Left ventricle myocardium inferior (tissue), 1 donor: ENCODE measurements at regions not wholly inside any gene's neighbourhood (a gene's known extent, or its start where the extent isn't known, plus 50 kb on each side); places are given as distances from the start of the nearest gene placed in this dataset.

Source experiments
- DNase-seq: peaks from one replicate; pipeline ENCODE4 v3.0.0-alpha.2; 2020
- H3K27ac ChIP-seq: fragments of 200-600 bp; replicated peaks from 2 replicates; pipeline ENCODE4 v1.8.0; 2021
- H3K27me3 ChIP-seq: fragments of 200-600 bp; 2 replicates; pipeline ENCODE4 v1.8.0; 2021; ENCODE audit warnings: low read depth
- H3K36me3 ChIP-seq: fragments of 200-600 bp; 2 replicates; pipeline ENCODE4 v1.8.0; 2021
- H3K4me1 ChIP-seq: fragments of 200-600 bp; 2 replicates; pipeline ENCODE4 v1.8.0; 2021
- H3K4me3 ChIP-seq: fragments of 200-600 bp; 2 replicates; pipeline ENCODE4 v1.8.0; 2021; ENCODE audit warnings: mild to moderate bottlenecking, moderate library complexity
- H3K9me3 ChIP-seq: fragments of 200-600 bp; replicated peaks from 2 replicates; pipeline ENCODE4 v1.8.0; 2021
- CTCF ChIP-seq: fragments of 200-600 bp; IDR thresholded peaks from 2 replicates; pipeline ENCODE4 v1.8.0; 2021; ENCODE audit warnings: antibody characterized with exemption, mild to moderate bottlenecking, borderline replicate concordance
- intact Hi-C: fragments of 100-400 bp; cut with micrococcal nuclease; formaldehyde crosslinking; loops from one replicate; pipeline ENCODE4 v1.11.0; 2022
- donor health status: DM: no; HTN: yes; CAD: no; lungs with severe emphysema.

DNA sequence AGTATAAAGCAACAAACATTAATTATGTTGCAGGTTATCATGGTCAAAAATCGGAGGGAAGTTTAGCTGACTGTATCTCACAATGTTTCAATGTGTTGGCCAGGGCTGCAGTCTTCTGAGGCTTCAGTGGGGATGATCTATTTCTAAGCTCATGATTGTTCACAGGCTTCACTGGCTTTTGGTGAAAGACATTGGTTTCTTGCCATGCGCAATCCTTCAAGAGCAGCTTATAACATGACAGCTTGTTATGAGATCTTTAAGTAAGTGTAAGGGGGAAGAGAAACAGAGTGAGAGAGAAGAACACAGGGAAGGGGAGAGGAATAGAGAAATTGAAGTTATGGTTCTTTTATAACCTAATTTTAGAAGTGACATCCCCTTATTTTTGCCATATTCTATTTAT is 385.9 kb upstream of the CHD1 start:
- H3K4me3 ChIP-seq, result no peak overlapping the region
- intact Hi-C loops, result no loop called here
- no peaks in the 10 kb centered on the region for H3K27me3 ChIP-seq
- no peak for TF ChIP-seq CTCF
- DNase-seq, result no peak
- H3K36me3 ChIP-seq, result no peaks in the 10 kb centered on the region
- no peaks in the 10 kb centered on the region for H3K4me1 ChIP-seq
- H3K27ac ChIP-seq, result no peak overlapping the region
- peaks cover 10% of the 10 kb centered on the region for H3K9me3 ChIP-seq

DNA sequence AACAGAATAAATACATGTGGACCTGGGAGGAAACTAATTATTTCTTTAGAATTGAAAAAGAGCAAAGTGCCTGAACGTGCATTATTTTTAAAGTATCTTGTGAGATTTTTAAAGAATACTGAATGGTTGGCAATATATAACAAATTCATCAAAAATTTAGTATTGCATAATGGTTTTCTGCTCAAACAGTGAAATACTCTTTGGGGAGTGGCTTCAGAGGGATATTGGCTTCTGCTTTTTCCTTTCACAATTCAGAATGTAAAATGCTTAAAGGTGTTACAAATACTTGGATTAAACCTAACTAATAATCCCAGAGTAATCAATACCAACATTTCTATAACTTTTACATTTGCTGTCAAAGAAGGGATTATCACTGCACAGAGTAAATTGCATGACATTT is 379.3 kb upstream of the CHD1 start:
- Histone ChIP-seq H3K4me3 (no peak overlapping the region), H3K9me3 (no peaks in the 10 kb centered on the region), H3K27ac (no peak overlapping the region), H3K4me1 (no peaks in the 10 kb centered on the region), H3K36me3 (no peaks in the 10 kb centered on the region), H3K27me3 (no peaks in the 10 kb centered on the region)
- intact Hi-C loops, result no loop called here
- no peak for DNase-seq
- TF ChIP-seq CTCF, result no peak

DNA sequence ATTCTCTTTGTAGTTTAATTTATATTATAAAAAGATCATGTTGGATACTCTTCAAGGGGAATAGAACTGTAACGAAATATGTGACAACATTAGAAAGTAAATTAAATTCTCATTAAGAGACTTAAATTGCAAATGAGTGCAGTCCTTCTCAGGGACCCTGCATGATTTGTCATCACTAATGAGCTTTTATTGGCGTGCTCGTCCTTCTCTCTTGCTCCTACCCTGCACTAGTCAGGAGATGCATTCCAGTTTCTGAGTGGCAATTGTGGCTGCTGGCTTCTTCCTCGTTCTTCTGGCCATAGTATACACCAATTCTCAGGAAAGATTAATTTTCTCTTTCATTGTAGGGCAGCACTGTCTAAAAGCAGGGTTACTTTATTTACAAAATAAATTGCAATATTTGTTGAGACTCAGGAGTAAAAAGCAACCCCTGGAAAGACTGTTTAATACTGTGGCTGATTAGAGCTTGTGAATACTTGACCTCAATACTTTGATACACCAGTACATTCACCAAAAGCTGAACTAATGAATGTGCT is 376.3 kb upstream of the CHD1 start:
- Histone ChIP-seq H3K4me1 (no peaks in the 10 kb centered on the region), H3K27me3 (no peaks in the 10 kb centered on the region), H3K36me3 (no peaks in the 10 kb centered on the region), H3K4me3 (no peak overlapping the region), H3K9me3 (peaks cover 19% of the 10 kb centered on the region), H3K27ac (no peak overlapping the region)
- intact Hi-C loops, result no loop called here
- no peak for TF ChIP-seq CTCF
- DNase-seq, result no peak

DNA sequence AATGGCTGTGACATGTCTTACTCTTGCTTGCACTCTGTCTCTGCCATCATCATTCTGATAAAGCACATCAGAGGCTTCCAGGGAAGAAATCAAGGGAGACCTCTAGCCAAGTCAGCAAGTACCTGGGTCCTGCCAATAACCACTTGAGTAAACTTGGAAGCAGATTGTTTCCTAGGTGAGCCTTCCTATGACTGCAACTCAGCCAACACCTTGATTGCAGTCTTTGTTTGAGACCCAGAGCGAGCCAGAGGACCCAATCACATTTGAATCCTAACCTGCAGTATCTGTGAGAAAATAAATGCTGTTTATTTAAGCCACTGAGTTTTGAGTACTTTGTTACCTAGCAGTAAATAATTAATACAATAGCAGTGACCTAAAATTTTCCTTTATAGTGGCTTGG is 356.8 kb upstream of the CHD1 start:
- no peak for DNase-seq
- intact Hi-C loops, result no loop called here
- no peaks in the 10 kb centered on the region for H3K4me1 ChIP-seq
- no peaks in the 10 kb centered on the region for H3K36me3 ChIP-seq
- no peaks in the 10 kb centered on the region for H3K27me3 ChIP-seq
- no peak overlapping the region for H3K27ac ChIP-seq
- no peak overlapping the region for H3K4me3 ChIP-seq
- H3K9me3 ChIP-seq, result peaks cover 11% of the 10 kb centered on the region
- no peak for TF ChIP-seq CTCF

DNA sequence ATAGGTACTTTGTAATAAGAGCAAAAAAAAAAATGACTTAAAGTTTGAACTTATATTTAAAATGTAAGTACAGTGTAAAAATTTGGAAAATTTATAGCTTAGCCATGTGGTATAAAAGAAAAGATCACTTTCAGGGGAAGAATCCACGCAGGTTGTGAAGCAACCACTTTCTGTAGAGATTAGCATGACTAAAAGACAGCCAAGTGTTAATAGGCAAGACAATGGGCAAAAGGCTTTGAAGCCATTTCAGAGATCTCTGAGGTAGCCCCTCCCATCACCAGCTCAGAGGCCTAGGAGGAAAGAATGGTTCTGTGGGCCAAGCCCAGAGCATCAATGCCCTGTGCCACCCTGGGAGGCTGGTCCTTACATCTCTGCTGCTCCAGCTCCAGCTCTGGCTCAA is 346.3 kb upstream of the CHD1 start:
- Histone ChIP-seq H3K27me3 (no peaks in the 10 kb centered on the region), H3K36me3 (no peaks in the 10 kb centered on the region), H3K9me3 (peaks cover 10% of the 10 kb centered on the region), H3K4me1 (no peaks in the 10 kb centered on the region), H3K4me3 (no peak overlapping the region), H3K27ac (no peak overlapping the region)
- no peak for TF ChIP-seq CTCF
- no peak for DNase-seq
- intact Hi-C loops, result no loop called here

DNA sequence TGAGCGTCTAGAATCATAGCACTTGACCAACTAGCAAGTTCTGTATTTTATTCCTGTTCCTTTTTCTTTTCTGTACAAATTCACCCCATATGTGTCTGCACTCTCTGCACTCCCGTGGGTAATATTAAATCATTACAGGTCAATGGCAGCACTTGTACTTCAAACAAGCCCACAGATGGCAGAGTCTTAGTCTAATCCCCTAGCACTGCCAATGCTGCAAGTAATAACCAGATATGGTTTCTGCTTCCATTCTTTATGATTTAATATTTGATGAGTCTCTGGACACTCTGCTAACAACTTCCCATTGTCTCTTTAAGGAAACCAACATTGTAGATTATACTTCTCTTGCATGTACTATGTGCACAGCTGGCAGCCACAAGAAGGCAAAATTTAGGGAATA is 343.8 kb upstream of the CHD1 start:
- Histone ChIP-seq H3K36me3 (no peaks in the 10 kb centered on the region), H3K4me1 (no peaks in the 10 kb centered on the region), H3K27me3 (no peaks in the 10 kb centered on the region), H3K27ac (no peak overlapping the region), H3K9me3 (peaks cover 14% of the 10 kb centered on the region), H3K4me3 (no peak overlapping the region)
- intact Hi-C loops, result no loop called here
- DNase-seq, result no peak
- TF ChIP-seq CTCF, result no peak
